ENCODE measurements at regions not wholly inside any gene's neighbourhood (a gene's known extent, or its start where the extent isn't known, plus 50 kb on each side); places are given as distances from the start of the nearest gene placed in this dataset.

DNA sequence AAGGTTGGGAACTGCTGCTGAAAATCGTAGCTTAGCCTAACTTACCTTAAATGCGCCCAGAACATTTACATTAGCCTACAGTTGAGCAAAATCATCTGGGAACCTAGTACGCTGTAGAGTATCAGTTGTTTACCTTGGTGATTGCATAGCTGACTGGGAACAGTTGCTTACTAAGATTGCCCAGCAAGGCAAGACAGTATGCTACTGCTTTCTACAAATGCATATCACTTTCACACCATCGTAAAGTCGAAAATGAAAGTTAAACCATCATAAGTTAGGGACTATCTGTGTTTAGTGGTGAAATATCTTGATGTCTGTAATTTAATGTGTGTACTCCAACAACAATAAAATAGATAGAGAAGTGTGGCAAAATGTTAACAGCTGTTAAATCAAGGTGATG, 1670.6 kb upstream of the PCDH20 start (continued):
- TF ChIP-seq, protein P1, sequence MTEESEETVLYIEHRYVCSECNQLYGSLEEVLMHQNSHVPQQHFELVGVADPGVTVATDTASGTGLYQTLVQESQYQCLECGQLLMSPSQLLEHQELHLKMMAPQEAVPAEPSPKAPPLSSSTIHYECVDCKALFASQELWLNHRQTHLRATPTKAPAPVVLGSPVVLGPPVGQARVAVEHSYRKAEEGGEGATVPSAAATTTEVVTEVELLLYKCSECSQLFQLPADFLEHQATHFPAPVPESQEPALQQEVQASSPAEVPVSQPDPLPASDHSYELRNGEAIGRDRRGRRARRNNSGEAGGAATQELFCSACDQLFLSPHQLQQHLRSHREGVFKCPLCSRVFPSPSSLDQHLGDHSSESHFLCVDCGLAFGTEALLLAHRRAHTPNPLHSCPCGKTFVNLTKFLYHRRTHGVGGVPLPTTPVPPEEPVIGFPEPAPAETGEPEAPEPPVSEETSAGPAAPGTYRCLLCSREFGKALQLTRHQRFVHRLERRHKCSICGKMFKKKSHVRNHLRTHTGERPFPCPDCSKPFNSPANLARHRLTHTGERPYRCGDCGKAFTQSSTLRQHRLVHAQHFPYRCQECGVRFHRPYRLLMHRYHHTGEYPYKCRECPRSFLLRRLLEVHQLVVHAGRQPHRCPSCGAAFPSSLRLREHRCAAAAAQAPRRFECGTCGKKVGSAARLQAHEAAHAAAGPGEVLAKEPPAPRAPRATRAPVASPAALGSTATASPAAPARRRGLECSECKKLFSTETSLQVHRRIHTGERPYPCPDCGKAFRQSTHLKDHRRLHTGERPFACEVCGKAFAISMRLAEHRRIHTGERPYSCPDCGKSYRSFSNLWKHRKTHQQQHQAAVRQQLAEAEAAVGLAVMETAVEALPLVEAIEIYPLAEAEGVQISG (CRISPR knock-in tag; IDR thresholded peaks at IDR 0.05), result no peak
- TF ChIP-seq, protein P2, sequence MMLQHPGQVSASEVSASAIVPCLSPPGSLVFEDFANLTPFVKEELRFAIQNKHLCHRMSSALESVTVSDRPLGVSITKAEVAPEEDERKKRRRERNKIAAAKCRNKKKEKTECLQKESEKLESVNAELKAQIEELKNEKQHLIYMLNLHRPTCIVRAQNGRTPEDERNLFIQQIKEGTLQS (CRISPR knock-in tag; IDR thresholded peaks at IDR 0.05), result no peak
- TF ChIP-seq, protein P3, sequence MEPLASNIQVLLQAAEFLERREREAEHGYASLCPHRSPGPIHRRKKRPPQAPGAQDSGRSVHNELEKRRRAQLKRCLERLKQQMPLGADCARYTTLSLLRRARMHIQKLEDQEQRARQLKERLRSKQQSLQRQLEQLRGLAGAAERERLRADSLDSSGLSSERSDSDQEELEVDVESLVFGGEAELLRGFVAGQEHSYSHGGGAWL (CRISPR knock-in tag; IDR thresholded peaks at IDR 0.05), result no peak

DNA sequence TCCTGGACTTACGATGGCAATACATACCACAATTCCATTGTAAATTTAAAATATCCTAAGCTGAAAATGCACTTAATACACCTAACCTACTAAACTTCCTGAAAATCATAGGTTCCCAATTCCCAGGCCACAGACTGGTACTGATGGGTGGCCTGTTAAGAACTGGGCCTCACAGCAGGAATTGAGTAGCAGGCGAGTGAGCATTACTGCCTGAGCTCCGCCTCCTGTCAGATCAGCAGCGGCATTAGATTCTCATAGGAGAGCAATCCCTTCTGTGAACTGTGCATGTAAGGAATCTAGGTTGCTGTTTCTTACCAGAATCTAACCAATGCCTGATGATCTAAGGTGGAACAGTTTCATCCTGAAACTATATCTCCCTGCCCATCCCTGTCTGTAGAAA, 1670.2 kb upstream of the PCDH20 start:
- Histone ChIP-seq H3K9ac (ENCODE audit: insufficient read depth, low read depth, low read length) (no peak overlapping the region), H2AFZ (ENCODE audit: low read length) (no peak overlapping the region), H3K36me3 (replicated peaks in 1 of 2; ENCODE audit: control insufficient read depth in 1 of 2, insufficient read depth in 2 of 2, low read length in 2 of 2) (no peaks in the 10 kb centered on the region), H3K9me3 (ENCODE audit: low read length) (no peaks in the 10 kb centered on the region), H3K27ac (ENCODE audit: extremely low read length, insufficient read depth, low read length) (no peak overlapping the region), H3K4me1 (ENCODE audit: insufficient read depth, low read length) (no peaks in the 10 kb centered on the region), H3K79me2 (ENCODE audit: insufficient read depth, low read length) (no peaks in the 10 kb centered on the region), H3K4me3 (replicated peaks in 1 of 3; ENCODE audit: insufficient read depth in 1 of 3, low read depth in 2 of 3, low read length in 3 of 3) (no peak overlapping the region), H3K27me3 (ENCODE audit: control insufficient read depth in 1 of 2, insufficient read depth in 2 of 2, low read length in 2 of 2) (no peaks in the 10 kb centered on the region; a peak in 1 of 5 replicates), H3K4me2 (ENCODE audit: low read depth, low read length) (no peak overlapping the region), H4K20me1 (ENCODE audit: insufficient read depth, low read length) (no peaks in the 10 kb centered on the region)
- intact Hi-C loops (cut with micrococcal nuclease; ENCODE audit: unreplicated experiment), result no loop called here
- no TSS peak for BruUV-seq (replicated peaks)
- in situ Hi-C loops (cut with HindIII; ENCODE audit: extremely low pct_ligation_motif_present, low pct_unique_long_range_greater_than_20kb), result no loop called here
- ChIA-PET POLR2A (no interaction called here), CTCF (ENCODE audit: low intra/inter-chr PET ratio, low total read pairs) (no interaction called here)
- TF ChIP-seq, protein P4, sequence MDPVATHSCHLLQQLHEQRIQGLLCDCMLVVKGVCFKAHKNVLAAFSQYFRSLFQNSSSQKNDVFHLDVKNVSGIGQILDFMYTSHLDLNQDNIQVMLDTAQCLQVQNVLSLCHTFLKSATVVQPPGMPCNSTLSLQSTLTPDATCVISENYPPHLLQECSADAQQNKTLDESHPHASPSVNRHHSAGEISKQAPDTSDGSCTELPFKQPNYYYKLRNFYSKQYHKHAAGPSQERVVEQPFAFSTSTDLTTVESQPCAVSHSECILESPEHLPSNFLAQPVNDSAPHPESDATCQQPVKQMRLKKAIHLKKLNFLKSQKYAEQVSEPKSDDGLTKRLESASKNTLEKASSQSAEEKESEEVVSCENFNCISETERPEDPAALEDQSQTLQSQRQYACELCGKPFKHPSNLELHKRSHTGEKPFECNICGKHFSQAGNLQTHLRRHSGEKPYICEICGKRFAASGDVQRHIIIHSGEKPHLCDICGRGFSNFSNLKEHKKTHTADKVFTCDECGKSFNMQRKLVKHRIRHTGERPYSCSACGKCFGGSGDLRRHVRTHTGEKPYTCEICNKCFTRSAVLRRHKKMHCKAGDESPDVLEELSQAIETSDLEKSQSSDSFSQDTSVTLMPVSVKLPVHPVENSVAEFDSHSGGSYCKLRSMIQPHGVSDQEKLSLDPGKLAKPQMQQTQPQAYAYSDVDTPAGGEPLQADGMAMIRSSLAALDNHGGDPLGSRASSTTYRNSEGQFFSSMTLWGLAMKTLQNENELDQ (CRISPR knock-in tag; IDR thresholded peaks at IDR 0.05; ENCODE audit: borderline replicate concordance), result no peak
- TF ChIP-seq, protein P5, sequence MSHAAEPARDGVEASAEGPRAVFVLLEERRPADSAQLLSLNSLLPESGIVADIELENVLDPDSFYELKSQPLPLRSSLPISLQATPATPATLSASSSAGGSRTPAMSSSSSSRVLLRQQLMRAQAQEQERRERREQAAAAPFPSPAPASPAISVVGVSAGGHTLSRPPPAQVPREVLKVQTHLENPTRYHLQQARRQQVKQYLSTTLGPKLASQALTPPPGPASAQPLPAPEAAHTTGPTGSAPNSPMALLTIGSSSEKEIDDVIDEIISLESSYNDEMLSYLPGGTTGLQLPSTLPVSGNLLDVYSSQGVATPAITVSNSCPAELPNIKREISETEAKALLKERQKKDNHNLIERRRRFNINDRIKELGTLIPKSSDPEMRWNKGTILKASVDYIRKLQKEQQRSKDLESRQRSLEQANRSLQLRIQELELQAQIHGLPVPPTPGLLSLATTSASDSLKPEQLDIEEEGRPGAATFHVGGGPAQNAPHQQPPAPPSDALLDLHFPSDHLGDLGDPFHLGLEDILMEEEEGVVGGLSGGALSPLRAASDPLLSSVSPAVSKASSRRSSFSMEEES (CRISPR knock-in tag; IDR thresholded peaks at IDR 0.05), result no peak
- TF ChIP-seq POLR2AphosphoS2 (IDR thresholded peaks at IDR 0.05; ENCODE audit: low read depth, low read length) (no peak), ZNF83 (CRISPR knock-in tag; IDR thresholded peaks at IDR 0.05; ENCODE audit: borderline replicate concordance) (no peak), ZNF138 (CRISPR knock-in tag; IDR thresholded peaks at IDR 0.05; ENCODE audit: low read depth) (no peak), NFKB2 (CRISPR knock-in tag; IDR thresholded peaks at IDR 0.05; ENCODE audit: borderline replicate concordance) (no peak), ELF1 (CRISPR knock-in tag; IDR thresholded peaks at IDR 0.05) (no peak), ZNF678 (CRISPR knock-in tag; IDR thresholded peaks at IDR 0.05) (no peak), GATA4 (IDR thresholded peaks at IDR 0.05; ENCODE audit: borderline replicate concordance, low read depth) (no peak), ZNF33A (CRISPR knock-in tag; IDR thresholded peaks at IDR 0.05; ENCODE audit: borderline replicate concordance) (no peak), NCOR1 (IDR thresholded peaks at IDR 0.05; ENCODE audit: borderline replicate concordance, low read length) (no peak), MEIS1 (CRISPR knock-in tag; IDR thresholded peaks at IDR 0.05; ENCODE audit: borderline replicate concordance) (no peak)
- TF ChIP-seq, protein P6, sequence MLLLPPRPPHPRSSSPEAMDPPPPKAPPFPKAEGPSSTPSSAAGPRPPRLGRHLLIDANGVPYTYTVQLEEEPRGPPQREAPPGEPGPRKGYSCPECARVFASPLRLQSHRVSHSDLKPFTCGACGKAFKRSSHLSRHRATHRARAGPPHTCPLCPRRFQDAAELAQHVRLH (CRISPR knock-in tag; IDR thresholded peaks at IDR 0.05; ENCODE audit: borderline replicate concordance, low read depth), result no peak
- no peak for ATAC-seq
- no peak for DNase-seq (ENCODE audit: low spot score)
- no peak for FAIRE-seq
- WGBS (ENCODE audit: low lambda C conversion rate), result under 1% methylated on average over 4 of the region's 4 CpGs
